ENCODE measurements at regions not wholly inside any gene's neighbourhood (a gene's known extent, or its start where the extent isn't known, plus 50 kb on each side); places are given as distances from the start of the nearest gene placed in this dataset.

- TF ChIP-seq EP300 (conservative IDR thresholded peaks at IDR 0.05; ENCODE audit: poor library complexity, severe bottlenecking) = no peak
- TF ChIP-seq MXI1 (conservative IDR thresholded peaks at IDR 0.05; ENCODE audit: poor library complexity, severe bottlenecking) = no peak
- no peak for TF ChIP-seq SMC3 (conservative IDR thresholded peaks at IDR 0.05; ENCODE audit: poor library complexity)
- no peak for TF ChIP-seq EZH2 (IDR thresholded peaks at IDR 0.05; ENCODE audit: borderline replicate concordance, insufficient read depth, low read length, poor library complexity, severe bottlenecking)
- TF ChIP-seq CTCF (IDR thresholded peaks at IDR 0.05; ENCODE audit: poor library complexity, severe bottlenecking) = no peak
- TF ChIP-seq POLR2AphosphoS5 (IDR thresholded peaks at IDR 0.05) = no peak
These were observed 63.9 kb downstream of the FBXO5 start for GRCh38 chr6:152918991-152919390.
